Superior temporal gyrus (tissue), 1 donor: ENCODE measurements at regions not wholly inside any gene's neighbourhood (a gene's known extent, or its start where the extent isn't known, plus 50 kb on each side); places are given as distances from the start of the nearest gene placed in this dataset.
"Not testable (repeated sequence)": the region's sequence is repeated elsewhere in the genome, so short reads cannot be mapped to it uniquely, and the experiment has no call there.

Source experiments
- DNase-seq: peaks from one replicate; pipeline ENCODE4 v3.0.0-alpha.2; 2016; ENCODE audit errors: extremely low spot score

DNA sequence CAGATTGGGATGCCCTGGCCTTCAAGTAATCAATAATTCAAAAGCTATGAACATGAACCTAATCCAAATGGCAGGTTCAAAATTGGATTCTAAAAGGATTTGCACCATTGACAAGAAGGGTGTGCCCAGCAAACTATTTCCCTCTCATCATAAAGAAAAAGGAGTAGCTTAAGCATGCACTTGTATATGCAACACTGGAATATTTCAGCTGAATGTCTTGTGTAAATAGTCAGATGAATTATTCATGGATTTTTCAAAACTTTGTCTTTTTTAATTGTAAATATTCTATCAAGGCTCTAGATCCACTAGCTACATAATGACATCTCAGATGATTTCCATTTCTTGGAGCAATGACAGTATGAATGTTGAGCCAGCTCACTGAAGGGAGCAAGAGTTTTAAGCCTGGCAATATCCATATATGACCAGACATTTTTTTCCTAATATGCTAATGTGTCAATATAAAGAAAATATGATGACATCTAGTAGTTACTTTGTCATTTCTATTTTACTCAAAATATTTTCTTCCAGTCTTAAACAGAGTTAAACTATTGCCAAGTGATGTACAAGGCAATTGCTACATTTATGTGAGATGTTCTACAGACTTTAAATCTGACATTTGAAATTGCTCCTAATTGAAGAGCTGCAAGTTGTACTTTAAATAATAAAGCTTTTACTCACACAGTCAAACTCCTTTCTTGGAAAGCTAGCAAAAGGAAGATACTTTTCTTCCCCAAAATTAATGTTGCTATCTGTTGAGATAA lies 230.5 kb upstream of the AGTR1 start:
- DNase-seq = no peak

DNA sequence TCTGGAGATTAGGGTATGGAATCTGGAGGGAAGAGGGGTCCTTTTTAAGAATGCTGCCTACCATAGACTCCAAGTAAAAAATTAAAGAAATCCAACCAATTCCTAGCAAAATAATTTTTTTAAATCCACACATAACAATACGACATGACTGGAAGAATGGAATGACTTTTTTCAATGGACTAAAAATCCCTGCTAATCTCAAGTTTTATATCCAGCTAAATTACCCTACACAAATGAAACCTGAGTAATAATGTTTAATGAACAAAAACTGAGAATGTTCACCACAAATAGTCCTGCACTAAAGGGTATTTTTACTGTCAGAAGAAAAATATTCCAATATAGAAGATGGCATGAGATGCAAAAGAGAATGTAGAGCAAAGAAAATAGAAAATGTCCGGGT lies 220.3 kb upstream of the AGTR1 start:
- DNase-seq = no peak

DNA sequence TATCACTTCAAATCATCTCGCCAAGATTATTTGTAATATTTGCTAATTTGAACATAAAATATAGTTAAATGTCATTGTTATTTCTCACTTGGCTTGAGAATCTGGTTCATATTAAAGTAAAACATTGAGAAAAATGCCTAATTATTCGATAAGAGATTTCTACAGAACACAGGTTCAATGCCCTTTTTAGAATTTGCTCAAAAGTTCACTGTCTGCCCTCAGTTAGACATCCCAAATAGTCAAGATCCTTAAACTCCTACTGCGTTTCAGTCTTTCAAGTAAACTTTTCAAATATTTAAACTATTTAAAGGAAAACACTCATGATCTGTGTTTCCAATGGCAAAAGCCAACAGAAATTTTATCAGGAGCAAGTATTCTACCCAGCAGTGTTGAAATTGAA lies 204.1 kb upstream of the AGTR1 start:
- no peak for DNase-seq

DNA sequence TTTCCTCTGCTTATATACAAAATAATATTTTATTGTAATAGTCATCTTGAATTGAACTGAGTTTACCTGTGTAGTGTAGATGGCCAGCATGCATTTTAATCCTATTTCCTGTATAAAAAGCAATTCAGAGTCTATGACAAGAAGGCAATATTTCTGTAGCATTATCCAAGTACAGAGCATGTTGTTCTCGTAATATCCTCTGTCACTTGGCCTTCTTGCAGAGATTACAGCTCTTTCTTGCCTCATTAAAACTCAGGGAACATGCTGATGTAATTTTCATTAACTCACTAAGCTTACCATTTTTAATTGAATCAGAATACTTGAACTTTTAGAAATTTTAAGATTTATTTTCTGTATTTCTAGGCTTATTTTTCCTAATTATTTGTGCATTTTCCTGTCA lies 203.3 kb upstream of the AGTR1 start:
- DNase-seq = no peak

DNA sequence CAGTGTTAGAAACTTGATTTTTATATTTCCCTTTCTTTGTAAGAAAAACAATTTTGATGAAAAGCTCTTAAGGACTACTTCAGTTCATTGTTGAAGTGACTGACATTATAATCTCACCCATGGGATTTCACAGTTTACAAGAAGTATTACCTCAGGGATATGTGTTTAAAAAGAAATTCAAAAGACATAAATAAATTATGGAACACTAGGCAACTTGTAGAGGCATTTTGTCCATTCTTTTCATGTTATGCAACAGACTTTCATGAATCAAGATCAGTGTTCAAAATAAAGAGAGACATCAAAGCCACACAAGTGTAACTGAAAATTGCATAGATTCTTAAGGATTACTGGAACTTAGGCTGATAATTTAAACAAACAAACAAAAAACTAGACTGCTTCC lies 196.8 kb upstream of the AGTR1 start:
- DNase-seq = no peak

DNA sequence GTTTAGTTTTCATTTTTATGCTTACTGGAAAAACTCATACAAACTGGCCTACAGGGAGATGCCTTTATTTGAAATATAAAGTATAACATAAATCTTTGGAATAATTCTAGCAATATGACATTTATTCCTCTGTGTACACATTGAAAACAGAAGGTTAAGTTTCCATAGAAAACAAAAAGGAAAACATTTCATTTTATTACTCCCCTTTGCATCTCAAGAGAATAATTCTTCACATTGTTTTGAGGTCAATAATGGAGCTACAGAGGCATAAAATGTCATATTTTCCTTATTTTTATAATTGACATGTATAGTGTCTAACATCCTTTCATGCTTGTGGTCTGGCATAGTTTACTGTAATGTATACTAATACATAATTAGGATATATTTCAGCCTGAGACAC lies 187.6 kb upstream of the AGTR1 start:
- DNase-seq = no peak

DNA sequence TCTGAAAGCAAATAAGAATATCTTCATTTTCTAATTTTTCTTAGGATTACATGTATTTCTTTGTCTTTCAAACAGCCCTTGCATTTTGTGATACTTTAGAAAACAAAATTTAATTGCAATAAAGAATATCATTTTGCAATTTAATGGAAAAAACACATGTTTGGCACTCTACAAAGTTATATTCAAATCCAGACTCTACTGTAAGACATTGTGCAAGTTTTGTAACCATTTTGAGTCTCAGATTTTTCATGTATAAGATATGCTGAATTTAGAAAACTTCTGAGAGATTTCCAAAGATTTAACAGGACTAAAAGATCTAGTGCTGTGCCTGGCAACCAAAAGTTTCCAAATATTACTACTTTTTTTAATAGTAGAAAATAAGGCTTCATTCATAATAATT lies 187.1 kb upstream of the AGTR1 start:
- DNase-seq = no peak

DNA sequence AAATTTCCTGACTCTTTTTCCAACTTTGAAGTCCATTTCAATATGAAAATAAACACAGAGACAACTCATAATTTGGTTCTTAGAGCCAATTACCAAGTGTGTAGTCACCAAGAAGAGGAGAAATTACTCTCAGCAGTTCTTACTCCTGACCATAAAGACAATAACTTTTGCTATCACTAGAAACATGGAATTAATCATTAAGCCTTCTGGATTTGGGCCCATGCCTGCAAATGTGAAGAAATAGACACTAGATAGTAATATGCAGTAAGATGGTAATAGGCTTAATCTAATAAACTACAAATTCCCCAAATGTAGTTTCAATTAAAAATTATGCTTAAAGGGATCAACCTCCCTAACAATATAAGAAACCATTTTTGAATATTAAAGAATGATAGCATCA lies 185.1 kb upstream of the AGTR1 start:
- no peak for DNase-seq

DNA sequence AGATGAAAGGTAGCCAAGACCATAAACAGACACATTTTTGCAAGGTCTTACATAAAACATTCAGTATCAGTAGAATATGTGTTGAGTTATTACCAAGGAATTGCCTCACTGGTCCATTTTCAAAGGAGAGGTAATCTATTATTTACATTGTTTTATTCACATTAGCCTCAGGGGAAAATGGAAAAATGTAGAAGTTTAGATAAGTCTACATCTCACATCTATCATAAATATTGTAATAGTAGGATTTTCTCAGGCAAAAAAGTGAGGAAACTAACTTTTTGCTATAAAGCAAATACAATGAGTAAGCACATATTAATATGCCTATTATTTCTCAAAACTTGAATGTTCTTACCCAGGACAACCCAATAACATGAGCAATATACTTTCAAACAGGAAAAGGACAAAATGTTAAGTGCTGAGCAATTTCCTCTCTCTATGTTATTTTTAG lies 184.6 kb upstream of the AGTR1 start:
- DNase-seq = no peak

DNA sequence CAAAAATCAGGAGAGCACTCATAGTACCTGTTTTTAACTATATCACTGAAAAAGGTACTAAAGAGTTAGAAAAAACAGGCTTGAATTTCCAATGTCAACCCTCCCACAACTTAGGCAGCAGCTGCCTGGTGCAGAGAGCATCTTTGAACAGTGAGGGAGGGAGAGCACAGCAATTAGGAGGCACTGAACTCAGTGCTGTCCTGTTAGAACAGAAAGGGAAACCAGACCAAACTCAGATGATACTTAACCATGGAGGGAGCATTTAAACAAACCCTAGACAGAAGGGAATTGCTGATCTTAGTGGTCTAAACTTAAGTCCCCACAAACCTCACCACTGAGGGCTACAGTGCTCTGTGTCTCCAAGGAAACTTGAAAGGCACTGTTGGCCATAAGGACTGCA lies 179.2 kb upstream of the AGTR1 start:
- no peak for DNase-seq

DNA sequence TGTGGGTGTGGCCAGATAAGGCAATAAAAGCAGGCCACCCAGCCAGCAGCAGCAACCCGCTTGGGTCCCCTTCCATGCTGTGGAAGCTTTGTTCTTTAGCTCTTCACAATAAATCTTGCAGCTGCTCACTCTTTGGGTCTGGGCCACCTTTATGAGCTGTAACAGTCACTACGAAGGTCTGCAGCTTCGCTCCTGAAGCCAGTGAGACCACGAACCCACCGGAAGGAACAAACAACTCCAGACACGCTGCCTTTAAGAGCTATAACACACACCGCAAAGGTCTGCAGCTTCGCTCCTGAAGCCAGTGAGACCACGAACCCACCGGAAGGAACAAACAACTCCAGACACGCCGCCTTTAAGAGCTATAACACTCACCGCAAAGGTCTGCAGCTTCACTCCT lies 172.1 kb upstream of the AGTR1 start:
- DNase-seq = not testable (repeated sequence)

DNA sequence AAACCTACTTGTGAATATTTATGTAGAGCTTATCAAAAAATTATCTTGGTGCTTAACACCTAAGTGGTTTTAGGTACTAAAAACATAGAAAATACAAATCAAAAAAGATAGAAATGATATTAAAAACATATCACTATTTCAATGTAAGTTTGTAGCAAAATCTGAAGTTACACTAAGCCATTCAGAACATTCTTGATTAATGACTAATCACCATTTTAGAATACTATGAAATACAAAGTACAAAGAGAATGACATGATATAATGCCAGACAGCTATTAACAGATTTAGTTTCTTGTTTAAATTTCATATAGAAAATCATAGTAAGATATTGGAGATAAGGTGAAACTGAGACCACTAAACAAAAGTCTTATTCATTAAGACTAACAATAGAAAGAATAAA lies 169.7 kb upstream of the AGTR1 start:
- DNase-seq = no peak

DNA sequence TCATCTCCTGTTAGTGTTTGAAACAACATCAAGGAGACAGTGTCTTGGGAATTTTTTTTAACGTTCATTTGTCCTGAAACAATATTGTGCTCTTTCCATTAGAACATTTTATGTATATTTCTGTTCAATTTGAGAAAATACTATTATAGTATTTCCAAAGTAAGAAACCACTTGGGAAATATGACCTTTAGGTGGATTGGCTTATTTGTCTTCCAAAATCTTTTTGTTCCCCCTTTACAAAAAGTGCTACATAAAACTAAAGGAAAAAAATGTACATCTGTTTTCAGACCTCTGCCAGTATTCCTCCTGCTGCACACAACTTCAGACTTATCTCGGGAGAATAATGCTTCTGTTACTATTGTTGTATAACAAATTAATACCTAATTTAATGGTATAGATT lies 165.9 kb upstream of the AGTR1 start:
- no peak for DNase-seq

DNA sequence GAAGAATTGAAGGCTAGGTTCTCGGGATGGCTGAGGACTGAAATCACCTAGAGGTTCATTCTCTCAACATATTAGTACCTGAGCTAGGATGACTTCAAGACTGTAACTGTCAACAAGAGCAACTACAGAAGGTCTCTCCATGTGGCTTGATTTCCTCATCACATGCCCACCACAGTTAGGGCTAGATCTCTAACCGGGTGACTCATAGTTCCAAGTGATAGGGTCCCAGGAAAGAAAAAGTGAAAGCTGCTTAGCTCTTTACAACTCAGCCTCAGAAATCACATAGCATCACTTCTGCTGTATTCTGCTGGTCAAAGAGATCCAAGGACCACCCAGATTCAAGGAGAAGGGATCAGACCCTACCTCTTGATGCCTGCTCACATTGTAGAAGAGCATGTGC lies 165.4 kb upstream of the AGTR1 start:
- DNase-seq = no peak

DNA sequence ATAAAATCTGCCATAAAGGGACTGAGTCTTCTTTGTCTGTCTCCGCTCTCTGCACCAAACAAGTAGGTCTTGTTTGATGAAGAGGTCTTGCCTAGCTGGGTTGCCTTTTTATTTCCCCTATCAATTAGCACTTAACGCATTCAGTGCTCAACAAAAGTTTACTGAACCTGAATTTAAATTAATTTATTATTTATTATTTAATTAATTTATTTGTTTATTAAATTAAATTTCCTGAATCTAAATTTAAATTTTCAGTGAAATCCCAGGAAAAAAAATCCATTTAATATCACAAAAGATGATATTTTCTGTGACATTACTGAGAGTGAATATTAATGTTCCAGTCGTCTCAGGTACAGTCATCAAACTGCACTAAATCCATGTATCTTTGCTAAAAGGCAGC lies 164.9 kb upstream of the AGTR1 start:
- no peak for DNase-seq

DNA sequence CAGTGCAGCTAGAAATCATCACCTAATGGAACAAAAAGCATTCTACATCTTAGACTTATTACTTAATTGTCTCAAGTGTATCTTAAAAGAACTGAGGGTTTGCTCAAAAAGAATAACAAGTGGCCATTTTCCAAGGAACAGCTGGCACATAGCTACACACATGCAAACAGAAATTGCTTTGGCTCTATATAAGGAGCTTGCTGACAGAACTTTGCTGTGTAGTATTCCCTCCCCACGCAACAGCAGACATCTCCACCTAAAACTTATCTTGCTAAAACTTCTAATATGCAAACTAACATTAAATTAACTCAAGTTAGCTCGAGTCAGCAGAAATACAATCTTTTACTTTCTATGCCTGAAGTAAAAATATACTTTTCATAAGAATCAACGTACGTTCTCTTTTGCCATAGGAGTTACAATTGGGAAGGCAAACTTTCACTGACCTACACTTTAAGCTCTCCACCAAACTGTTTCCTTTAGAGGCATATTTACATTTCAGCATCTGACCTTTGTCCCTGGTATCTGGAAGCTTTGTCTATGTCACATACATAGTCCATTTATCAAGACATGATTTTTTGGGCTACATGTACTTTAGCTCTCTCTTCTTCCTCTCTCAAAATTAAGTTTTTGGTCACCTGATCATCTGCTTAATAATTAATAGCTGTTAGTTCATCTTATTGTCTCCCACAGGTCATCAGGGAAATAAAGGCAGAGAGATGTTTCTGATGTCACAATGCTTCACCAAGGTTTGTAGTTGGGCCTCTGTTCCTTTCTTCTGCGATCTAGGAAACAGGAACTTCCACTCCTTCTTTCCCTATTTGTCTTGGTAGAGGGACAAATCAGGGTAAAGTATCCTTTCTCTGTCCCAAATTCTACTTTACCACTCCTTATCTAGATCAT lies 163.4 kb upstream of the AGTR1 start:
- no peak for DNase-seq

DNA sequence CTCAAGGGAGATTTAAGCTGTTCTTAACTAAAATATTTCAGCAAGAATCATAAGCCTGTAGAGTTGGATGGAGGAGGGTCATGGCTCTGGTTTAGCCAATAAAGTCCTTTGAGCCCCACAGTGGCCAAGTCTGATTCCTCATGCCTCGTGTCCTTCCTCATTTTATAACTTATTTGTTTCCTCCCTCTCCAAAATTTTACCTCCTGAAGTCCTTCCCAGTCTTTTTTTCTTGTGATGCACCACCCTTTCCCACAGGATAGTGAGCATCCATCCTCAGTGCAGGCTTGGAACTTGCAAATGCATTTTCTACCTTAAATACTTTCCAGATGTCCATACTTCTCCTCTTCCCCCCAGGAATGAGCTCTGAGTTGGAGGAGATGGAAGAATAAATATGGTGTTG lies 162.7 kb upstream of the AGTR1 start:
- DNase-seq = no peak

DNA sequence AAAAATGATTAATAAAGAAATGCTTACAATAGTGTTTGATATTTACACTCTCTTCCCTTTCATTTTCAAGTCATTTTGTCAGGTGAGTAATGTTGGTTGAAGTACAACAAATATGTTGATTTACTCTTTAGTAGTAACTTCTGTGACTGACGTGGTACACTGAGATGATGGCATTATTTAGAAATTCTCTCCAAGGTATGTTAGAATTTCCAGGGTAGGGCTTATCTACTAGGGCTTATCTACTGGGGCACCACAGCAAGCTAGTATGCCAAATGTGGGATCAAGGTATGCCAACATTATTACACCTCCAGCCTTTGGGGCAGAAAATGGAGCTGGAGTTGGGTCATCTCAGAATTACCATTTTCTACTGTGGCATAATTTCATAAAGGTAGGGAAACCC lies 157.4 kb upstream of the AGTR1 start:
- DNase-seq = no peak

DNA sequence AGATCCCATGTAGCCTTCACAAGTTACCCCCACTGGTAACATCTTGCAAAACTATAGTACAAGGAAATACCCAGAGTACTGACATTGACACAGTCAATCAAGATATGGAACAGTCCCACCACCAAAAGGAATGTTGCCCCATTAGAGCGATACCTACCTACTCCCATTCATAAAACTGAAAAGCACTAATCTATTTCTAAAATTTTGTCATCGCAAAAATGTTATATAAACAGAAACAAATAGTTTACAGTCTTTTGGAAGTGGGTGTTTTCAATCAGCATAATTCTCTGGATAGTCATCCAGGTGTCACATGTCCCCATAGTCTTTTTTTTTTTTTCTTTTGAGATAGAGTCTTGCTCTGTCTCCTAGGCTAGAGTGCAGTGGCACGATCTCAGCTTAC lies 156.9 kb upstream of the AGTR1 start:
- no peak for DNase-seq

DNA sequence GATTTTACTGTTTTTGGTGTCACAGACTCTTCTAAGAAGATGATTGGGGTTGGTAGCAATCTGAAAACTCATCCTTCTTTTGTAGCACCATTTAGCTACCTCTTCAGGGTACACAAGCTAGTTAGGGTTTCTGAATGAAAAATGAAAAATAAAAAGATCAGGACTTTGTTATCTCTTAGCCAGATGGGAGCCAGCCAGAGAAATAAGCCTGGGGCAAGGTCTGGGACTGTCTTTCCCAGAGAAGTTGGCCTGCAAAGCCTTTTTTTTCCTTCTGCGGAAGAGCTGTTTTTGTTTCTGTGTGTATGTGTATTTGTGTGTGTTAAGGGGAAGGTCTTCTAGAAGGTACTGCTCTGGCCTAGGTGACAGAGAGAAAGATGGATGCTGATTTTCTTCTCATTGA lies 150.7 kb upstream of the AGTR1 start:
- no peak for DNase-seq

DNA sequence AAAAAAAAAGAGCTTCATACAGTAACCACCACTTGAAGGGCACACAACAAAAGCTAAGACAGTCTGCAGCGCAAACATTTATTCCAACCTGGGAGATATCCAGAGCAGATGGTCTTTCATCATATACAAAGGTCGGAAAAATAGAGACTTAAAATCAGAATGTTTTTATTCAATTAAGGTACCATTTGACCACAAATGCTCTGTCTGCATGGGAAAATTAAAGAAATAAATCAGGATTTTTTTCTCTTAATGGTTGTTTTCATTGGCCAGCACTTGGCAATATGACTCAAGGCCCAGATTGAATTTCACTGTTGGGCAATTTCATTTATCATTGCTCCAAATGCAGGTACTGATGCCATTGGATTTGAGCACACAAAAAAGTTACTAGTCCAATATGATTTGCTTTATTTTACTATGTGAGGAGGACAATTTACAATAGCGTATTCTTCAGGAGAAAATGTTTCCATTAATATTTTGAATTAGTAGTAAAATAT lies 145.9 kb upstream of the AGTR1 start:
- no peak for DNase-seq

DNA sequence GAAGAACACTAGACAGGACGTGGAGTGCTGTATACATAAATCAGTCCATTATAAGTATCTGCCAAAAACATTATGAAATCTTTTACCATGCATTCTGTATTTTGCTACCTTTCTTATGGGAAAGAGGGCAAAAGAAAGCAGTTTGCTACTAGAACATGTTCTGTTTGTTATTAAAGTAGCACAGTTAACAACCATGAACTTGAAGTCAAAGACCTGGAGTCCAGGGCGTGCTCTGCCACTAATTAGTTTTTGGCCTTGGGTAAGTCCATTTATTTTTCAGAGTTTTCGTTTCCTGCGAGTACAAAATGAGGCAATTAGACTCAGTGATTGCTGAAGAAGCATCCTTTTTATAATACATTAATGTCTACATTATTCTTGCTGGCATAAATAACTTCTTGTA lies 143.3 kb upstream of the AGTR1 start:
- no peak for DNase-seq

DNA sequence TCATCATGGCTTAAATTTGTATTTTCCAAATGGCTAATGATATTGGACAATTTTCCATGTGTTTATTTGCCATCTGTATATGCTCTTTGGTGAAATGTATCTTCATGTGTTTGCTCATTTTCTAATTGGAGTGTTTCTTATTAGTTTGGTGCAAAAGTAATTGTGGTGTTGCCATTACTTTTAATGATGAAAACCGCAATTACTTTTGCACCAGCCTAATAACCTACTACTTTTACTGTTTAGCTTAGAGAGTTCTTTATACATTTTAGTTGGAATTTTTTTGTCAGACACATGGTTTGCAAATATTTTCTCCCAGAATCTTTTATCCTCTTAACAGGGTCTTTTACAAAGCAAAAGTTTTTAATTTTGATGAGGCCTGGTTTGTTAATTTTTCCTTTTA lies 141.0 kb upstream of the AGTR1 start:
- DNase-seq = no peak
